ENCODE measurements at regions not wholly inside any gene's neighbourhood (a gene's known extent, or its start where the extent isn't known, plus 50 kb on each side); places are given as distances from the start of the nearest gene placed in this dataset.

GRCh38 chr7:121544238-121544637 is 148.1 kb upstream of the FAM3C start:
- TF ChIP-seq EZH2 (IDR thresholded peaks at IDR 0.05) (no peak), CTCF (IDR thresholded peaks at IDR 0.05) (no peak)

Data from neural progenitor cell (in vitro differentiated cells).